Keratinocyte (primary cell): ENCODE measurements at regions not wholly inside any gene's neighbourhood (a gene's known extent, or its start where the extent isn't known, plus 50 kb on each side); places are given as distances from the start of the nearest gene placed in this dataset.

ENCODE experiments used
- DNase-seq: peaks from one replicate; pipeline ENCODE4 v3.0.0-alpha.2; 2011; ENCODE audit warnings: low read depth, missing footprints, low spot score
- FAIRE-seq: peaks from 2 replicates; lab custom pipeline; 2011; peaks lifted over from hg19 to GRCh38; lab: Jason Lieb, UNC
- H2AFZ ChIP-seq: 2 replicates; pipeline ENCODE4 v1.6.0; 2012; ENCODE audit warnings: low read length, control low read depth, inconsistent platforms; ENCODE audit not compliant: control insufficient read depth
- H3K27ac ChIP-seq: 2 replicates; pipeline ENCODE4 v1.5.1; 2011; ENCODE audit warnings: low read length; ENCODE audit not compliant: control insufficient read depth, insufficient read depth
- H3K27me3 ChIP-seq: 3 replicates; pipeline ENCODE4 v1.6.0; 2011; ENCODE audit warnings: low read length; ENCODE audit not compliant: control insufficient read depth, insufficient read depth; ENCODE audit errors: extremely low read depth
- H3K36me3 ChIP-seq, 2 experiments: 2 replicates in 1 of 2; 3 replicates in 1 of 2; pipeline ENCODE4 v1.5.1; 2011; ENCODE audit warnings: low read length in 2 of 2, mild to moderate bottlenecking in 1 of 2; ENCODE audit not compliant: control insufficient read depth in 2 of 2, insufficient read depth in 2 of 2; ENCODE audit errors: extremely low read depth in 1 of 2
- H3K4me1 ChIP-seq: 3 replicates; pipeline ENCODE4 v1.5.1; 2011; ENCODE audit warnings: low read length; ENCODE audit not compliant: control insufficient read depth, insufficient read depth; ENCODE audit errors: extremely low read depth
- H3K4me2 ChIP-seq: 3 replicates; pipeline ENCODE4 v1.6.0; 2011; ENCODE audit warnings: low read depth, low read length; ENCODE audit not compliant: control insufficient read depth, insufficient read depth; ENCODE audit errors: extremely low read depth
- H3K4me3 ChIP-seq, 3 experiments: fragments of 200-600 bp in 1 of 3; sonication (generic) in 1 of 3; 2 replicates in 2 of 3; 3 replicates in 1 of 3; pipeline ENCODE4 v1.5.1; 2011 to 2016; ENCODE audit warnings: low read length in 3 of 3, mild to moderate bottlenecking in 3 of 3, control low read depth in 2 of 3, inconsistent platforms in 1 of 3, low read depth in 1 of 3, mixed read lengths in 1 of 3, mixed run types in 1 of 3, moderate library complexity in 1 of 3; ENCODE audit not compliant: control insufficient read depth in 2 of 3, insufficient read depth in 2 of 3; ENCODE audit errors: extremely low read depth in 1 of 3
- H3K79me2 ChIP-seq: 2 replicates; pipeline ENCODE4 v1.6.0; 2012; ENCODE audit warnings: low read length; ENCODE audit not compliant: control insufficient read depth, insufficient read depth
- H3K9ac ChIP-seq: 3 replicates; pipeline ENCODE4 v1.6.0; 2011; ENCODE audit warnings: low read length; ENCODE audit not compliant: control insufficient read depth, insufficient read depth; ENCODE audit errors: extremely low read depth
- H3K9me1 ChIP-seq: 3 replicates; pipeline ENCODE4 v1.6.0; 2011; ENCODE audit warnings: low read length; ENCODE audit not compliant: control insufficient read depth, insufficient read depth; ENCODE audit errors: extremely low read depth
- H3K9me3 ChIP-seq: 2 replicates; pipeline ENCODE4 v1.5.1; 2012; ENCODE audit warnings: low read depth, low read length; ENCODE audit not compliant: control insufficient read depth
- H4K20me1 ChIP-seq: 3 replicates; pipeline ENCODE4 v1.6.0; 2011; ENCODE audit warnings: low read length; ENCODE audit not compliant: control insufficient read depth, insufficient read depth; ENCODE audit errors: extremely low read depth
- CTCF ChIP-seq, 3 experiments: IDR thresholded peaks in 1 of 3; conservative IDR thresholded peaks in 1 of 3; optimal IDR thresholded peaks in 1 of 3; 2 replicates in 2 of 3; 3 replicates in 1 of 3; pipeline versions ENCODE3 to v1.5.1; 2011; ENCODE audit warnings: low read length in 3 of 3, mild to moderate bottlenecking in 3 of 3, moderate library complexity in 2 of 3, control low read depth in 1 of 3, inconsistent platforms in 1 of 3; ENCODE audit not compliant: insufficient read depth in 2 of 3; ENCODE audit errors: extremely low read depth in 1 of 3
- EZH2 ChIP-seq: IDR thresholded peaks from one replicate; pipeline ENCODE4 v1.6.1; 2012; ENCODE audit warnings: inconsistent platforms, mild to moderate bottlenecking, low read length, moderate library complexity
- dilution Hi-C: fragments of 300-500 bp; cut with MboI; formaldehyde crosslinking; loops from one replicate; pipeline ENCODE4 v1.7.0; 2020; ENCODE audit warnings: low sequenced_read_pairs; ENCODE audit not compliant: extremely low pct_ligation_motif_present

GRCh38 chr10:111698711-111699110 lies 484.9 kb downstream of the GPAM start:
- no peaks in the 10 kb centered on the region for H4K20me1 ChIP-seq
- H3K9me1 ChIP-seq, result no peaks in the 10 kb centered on the region
- no peaks in the 10 kb centered on the region for H3K4me1 ChIP-seq
- H3K27me3 ChIP-seq, result no peaks in the 10 kb centered on the region
- dilution Hi-C loops, result no loop called here
- FAIRE-seq (no peak), DNase-seq (no peak)
- no peaks in the 10 kb centered on the region for H3K79me2 ChIP-seq
- no peaks in the 10 kb centered on the region for H3K36me3 ChIP-seq
- no peak for TF ChIP-seq CTCF (optimal IDR thresholded peaks at IDR 0.05 in 1 of 3, IDR thresholded peaks at IDR 0.05 in 1 of 3, conservative IDR thresholded peaks at IDR 0.05 in 1 of 3; ENCODE audit: extremely low read depth in 1 of 3, insufficient read depth in 2 of 3, low read length in 3 of 3)
- no peak for TF ChIP-seq EZH2
- no peak overlapping the region for H3K4me3 ChIP-seq
- no peaks in the 10 kb centered on the region for H3K9me3 ChIP-seq
- no peak overlapping the region for H3K4me2 ChIP-seq
- H3K9ac ChIP-seq, result no peak overlapping the region
- no peak overlapping the region for H3K27ac ChIP-seq
- H2AFZ ChIP-seq, result no peak overlapping the region

- H4K20me1 ChIP-seq, result no peaks in the 10 kb centered on the region
- no peak overlapping the region for H3K4me2 ChIP-seq
- DNase-seq (no peak), FAIRE-seq (no peak)
- no peak overlapping the region for H2AFZ ChIP-seq
- H3K27ac ChIP-seq, result no peak overlapping the region
- TF ChIP-seq CTCF (optimal IDR thresholded peaks at IDR 0.05 in 1 of 3, IDR thresholded peaks at IDR 0.05 in 1 of 3, conservative IDR thresholded peaks at IDR 0.05 in 1 of 3; ENCODE audit: extremely low read depth in 1 of 3, insufficient read depth in 2 of 3, low read length in 3 of 3) (no peak), EZH2 (no peak)
- no peaks in the 10 kb centered on the region for H3K4me1 ChIP-seq
- H3K36me3 ChIP-seq, result no peaks in the 10 kb centered on the region
- H3K9me3 ChIP-seq, result no peaks in the 10 kb centered on the region
- no peaks in the 10 kb centered on the region for H3K9me1 ChIP-seq
- no peak overlapping the region for H3K9ac ChIP-seq
- dilution Hi-C loops, result no loop called here
- no peaks in the 10 kb centered on the region for H3K27me3 ChIP-seq
- no peak overlapping the region for H3K4me3 ChIP-seq
- H3K79me2 ChIP-seq, result no peaks in the 10 kb centered on the region
These were observed 479.6 kb downstream of the GPAM start for GRCh38 chr10:111703986-111704385.
